ENCODE measurements at regions not wholly inside any gene's neighbourhood (a gene's known extent, or its start where the extent isn't known, plus 50 kb on each side); places are given as distances from the start of the nearest gene placed in this dataset.

GRCh38 chr11:28757725-28758515, 649.7 kb downstream of the METTL15 start:
- TF ChIP-seq POLR2AphosphoS5 (IDR thresholded peaks at IDR 0.05; ENCODE audit: insufficient read depth, low read depth, low read length) = peak; percentile 23
- TF ChIP-seq CTCF (IDR thresholded peaks at IDR 0.05; ENCODE audit: extremely low read depth in 1 of 2, insufficient read depth in 1 of 2, low read depth in 1 of 2, low read length in 2 of 2) = no peak
- TF ChIP-seq, protein P1, sequence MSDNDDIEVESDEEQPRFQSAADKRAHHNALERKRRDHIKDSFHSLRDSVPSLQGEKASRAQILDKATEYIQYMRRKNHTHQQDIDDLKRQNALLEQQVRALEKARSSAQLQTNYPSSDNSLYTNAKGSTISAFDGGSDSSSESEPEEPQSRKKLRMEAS (IDR thresholded peaks at IDR 0.05; ENCODE audit: insufficient read depth, insufficient read length) = no peak
- no peak for TF ChIP-seq POLR2A (IDR thresholded peaks at IDR 0.05; ENCODE audit: low read depth, low read length)
